ENCODE measurements at regions not wholly inside any gene's neighbourhood (a gene's known extent, or its start where the extent isn't known, plus 50 kb on each side); places are given as distances from the start of the nearest gene placed in this dataset.
"Not testable (repeated sequence)": the region's sequence is repeated elsewhere in the genome, so short reads cannot be mapped to it uniquely, and the experiment has no call there.

DNA sequence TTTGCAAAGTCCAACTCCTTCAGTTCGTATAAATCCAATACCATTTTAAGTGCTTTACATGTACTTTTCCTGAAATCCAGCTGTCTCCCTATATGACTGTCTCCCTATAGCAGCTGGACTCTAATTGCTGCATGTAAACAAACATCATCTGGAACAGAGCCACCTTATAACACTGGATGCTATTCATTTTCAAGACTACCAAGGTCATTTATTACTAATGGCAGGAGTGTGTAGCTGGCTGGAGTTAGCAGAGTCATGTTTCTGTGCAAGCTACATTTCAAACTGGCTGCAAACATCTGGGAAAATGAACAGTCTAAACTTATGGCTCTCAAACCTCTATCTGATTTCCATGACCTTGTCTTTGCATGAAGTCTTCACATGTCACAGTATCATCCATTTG is 575.2 kb downstream of the PIK3C3 start:
- DNase-seq (ENCODE audit: extremely low read depth, low read depth) = no peak

DNA sequence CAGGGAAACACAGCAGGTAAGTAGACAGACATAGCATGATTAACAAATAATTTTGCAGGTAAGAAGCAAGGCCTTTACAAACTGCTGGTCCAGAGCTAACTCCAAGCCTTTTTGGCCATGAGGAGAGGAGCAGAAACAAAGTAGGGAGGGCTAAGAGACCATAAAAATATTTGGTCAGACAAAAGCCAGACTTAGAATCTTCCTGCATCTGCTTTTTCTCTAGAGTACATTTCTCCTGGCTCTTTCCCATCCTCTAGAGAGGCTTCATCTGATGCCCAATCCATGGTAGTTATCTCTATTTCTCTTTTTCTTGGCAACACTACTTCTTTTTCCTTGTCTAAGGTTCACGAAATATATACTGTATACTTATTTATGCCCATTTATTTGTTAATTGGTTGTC is 577.1 kb downstream of the PIK3C3 start:
- no peak for DNase-seq (ENCODE audit: extremely low read depth, low read depth)

DNA sequence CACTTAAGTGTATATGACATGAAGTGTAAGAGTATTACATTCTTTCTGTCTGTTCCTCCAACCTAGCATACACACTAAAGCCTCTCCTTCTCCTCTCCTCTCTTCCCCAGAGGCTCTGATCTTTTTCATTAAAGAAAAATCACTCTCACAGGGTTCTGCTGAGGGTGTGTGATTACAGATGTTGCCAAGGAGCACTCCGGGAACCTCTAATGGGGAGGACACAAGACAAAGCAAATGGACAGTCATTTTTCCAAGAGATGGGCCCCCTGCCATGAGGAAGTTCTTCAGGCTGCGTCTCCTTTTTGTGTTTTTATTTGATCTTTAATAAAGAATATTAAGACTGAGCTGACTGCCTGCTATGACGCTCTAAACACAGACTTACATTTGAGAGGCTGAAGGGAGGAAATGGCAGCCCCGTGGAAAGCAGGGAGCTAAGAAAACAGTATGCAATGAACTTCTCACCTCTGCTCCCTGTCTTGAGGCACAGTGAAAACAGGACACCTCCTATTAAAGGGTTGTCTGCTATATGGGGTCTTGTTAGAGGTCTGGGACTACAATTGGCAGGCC is 578.1 kb downstream of the PIK3C3 start:
- no peak for DNase-seq (ENCODE audit: extremely low read depth, low read depth)

DNA sequence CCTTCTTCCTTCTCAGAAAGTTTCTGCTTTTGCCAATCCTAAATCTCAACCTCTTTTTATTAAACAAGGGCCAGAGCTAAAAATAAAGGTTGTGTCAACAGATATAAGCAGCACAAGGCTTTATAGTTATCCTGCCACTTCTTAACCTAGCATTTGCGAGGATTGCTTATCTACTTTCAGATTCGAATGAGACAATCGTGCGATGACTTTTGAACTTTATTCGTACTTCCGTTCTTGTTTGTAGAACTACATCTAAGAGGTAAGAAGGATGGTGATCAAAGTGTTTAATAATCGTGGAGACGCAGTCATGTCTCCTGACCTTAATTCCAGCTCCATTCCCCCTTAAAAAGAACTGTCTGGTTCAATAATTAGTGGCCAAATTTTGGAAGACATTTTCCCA is 578.6 kb downstream of the PIK3C3 start:
- no peak for DNase-seq (ENCODE audit: extremely low read depth, low read depth)

DNA sequence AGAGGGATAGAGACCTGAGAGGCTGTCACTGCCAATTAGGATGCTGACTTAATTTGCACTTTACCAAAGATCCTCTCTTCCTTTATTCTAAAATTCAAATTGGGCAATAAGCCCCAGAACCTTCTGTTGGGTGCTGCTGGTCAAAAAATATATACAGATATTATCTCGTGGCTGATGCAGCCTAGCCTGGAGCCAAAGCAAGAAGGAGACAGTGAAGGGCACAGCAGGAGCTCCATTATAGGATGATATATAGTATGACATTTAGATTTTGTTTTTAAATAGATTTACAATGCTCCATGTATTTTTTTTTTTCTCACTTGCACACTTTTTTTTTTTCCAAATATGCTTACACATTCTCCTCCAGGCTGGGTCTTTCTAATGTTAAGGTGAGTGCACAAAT is 579.3 kb downstream of the PIK3C3 start:
- DNase-seq (ENCODE audit: extremely low read depth, low read depth) = no peak

DNA sequence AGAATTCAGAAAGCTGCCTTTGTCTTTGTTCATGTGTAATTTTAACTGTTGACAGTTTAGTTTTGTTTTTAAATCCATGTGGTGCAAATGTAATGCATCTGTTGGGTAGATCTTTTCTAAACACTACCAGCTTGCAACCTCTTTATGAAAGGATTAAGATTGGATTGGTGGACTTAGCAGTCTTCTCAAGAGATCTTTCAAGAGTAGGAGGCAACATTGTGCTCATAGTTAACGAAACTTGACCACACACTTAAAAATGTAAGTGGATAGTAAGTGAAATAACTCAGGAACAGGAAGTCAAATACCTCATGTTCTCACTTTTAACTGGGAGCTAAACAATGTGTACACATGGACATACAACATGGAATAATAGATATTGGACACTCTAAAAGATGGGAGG is 579.0 kb downstream of the RIT2 start:
- DNase-seq (ENCODE audit: extremely low read depth, low read depth) = no peak

DNA sequence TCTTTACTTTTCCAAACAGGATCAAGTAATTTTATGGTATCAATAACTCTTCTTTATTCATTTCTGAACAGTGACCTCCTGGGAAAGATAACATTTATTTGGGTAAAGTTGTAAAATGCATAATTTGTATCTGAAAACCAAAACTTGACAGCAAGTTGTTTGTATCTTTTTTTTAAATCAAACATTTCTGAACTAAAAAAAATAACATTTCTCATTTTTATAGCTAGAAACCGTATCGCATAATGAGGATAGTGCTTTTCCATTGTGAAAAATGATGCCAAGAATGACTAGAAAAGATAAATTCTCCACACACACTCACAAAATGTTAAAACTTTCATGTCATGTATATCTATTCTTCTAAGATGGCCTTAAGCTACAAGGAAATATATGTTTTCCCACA is 578.2 kb downstream of the RIT2 start:
- DNase-seq (ENCODE audit: extremely low read depth, low read depth) = no peak

DNA sequence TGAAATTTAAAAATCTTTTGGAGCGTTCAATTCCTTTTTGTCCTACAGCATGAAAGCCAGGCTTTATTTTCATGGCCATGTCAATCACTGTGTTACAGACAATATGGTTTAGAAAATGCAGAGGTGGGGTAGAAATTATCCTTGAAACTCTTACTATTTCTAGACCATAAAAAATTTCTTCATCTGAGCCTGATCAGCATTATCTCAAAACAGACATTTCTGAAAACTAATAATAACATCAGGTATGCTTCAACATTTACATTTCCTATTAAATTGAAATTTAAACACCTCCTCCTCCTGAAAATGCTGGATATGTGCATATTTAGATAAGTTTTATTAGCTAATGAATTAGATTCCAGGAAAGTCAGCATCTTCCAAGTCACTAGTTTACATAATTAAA is 570.6 kb downstream of the RIT2 start:
- no peak for DNase-seq (ENCODE audit: extremely low read depth, low read depth)

DNA sequence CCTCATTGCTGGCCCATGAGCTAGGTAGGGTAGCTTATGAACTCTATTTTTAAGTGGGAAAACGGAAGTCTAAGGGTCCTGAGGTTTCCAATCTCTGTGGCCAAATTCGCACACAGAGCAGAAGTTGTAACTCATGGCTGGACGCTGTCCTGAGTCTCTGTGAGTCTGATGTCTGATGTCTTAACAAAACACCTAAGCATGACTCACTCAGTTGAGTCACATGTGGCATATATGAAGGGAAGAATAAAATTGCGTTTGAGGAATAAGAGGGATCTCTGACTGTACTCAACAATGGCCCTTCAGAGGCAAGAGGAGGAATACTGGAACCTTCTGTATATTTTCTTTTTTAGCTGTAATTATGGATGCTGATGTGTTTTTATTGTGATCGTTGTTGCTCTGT is 569.7 kb downstream of the RIT2 start:
- peak; percentile 58 for DNase-seq (ENCODE audit: extremely low read depth, low read depth)

DNA sequence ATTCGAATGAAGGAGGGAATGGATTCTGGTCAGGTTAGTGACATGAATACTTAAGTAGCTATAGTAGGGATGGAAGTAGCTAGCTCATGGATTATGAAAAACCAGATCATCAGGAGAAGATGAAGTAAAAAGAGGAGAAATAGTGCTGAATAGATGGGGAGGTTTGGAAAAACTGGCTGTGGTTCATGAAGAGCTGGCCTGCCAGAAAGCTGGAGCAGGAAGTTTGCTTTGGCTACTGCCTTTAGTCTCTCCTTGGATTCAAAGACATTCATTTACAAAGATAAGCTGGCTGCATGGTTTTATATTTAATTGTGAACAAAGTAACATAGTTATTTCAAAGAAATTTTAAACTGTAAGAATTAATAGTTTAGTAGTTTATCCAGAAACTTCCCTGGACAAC is 567.0 kb downstream of the RIT2 start:
- DNase-seq (ENCODE audit: extremely low read depth, low read depth) = no peak

DNA sequence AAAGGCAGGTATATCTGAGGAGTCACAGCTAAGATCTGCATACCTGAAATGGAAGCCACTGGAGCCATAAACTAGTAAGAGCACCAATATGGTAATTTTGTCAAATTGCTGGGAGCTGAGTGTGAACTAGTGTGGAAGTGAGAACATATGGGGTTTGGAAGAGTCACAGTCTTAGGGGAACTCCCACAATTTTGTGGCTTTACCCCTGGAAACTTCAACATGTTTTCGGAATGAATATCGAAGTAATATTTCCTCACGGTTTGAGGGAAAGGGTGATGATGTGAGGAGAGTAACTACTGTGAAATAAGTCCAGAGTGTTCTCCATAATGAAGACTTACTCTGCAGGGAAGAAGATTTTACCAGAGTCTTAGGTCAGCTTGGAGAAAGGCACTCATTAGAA is 565.9 kb downstream of the RIT2 start:
- no peak for DNase-seq (ENCODE audit: extremely low read depth, low read depth)

DNA sequence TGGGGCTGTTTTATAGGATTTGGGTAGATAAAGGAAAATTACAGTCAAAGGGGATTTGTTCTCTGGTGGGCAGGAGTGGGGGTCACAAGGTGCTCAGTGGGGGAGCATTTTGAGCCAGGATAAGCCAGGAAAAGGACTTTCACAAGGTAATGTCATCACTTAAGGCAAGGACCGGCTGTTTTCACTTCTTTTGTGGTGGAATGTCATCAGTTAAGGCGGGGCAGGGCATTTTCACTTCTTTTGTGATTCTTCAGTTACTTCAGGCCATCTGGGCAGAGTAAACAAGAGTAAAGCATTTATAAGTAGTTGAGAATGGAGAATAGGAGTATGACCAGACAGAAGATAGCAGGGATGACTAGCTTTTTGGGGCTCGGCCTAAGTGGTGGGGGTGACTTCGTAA is 562.9 kb downstream of the RIT2 start:
- not testable (repeated sequence) for DNase-seq (ENCODE audit: extremely low read depth, low read depth)

DNA sequence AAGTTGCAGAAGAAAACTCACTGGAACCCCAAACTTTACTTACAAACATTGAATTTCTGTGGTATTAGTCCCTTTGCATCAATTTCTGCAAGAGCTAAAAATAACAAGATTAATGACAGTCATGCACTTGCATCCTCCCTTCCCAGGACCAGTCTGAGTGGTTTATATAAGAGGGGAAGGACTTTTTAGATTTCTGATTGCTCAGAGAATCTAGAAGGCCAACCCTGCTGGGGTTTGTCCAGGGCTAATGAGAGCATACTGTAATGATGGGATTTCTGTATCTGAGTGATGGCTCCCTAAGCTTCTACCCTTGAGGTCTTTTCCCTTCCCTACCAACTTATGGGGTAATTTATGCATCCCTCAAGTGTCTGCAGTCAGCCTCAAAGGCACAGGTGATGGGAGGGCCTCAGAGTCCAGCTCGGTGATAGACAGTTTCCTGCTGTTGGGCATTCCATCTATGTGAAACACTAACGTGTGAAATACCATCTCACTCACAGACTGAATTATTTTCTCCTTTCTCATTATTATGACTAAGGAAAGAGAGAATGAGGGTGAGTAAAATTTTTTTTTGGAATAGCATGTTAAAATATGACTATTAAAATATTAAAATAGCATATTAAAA is 556.3 kb downstream of the RIT2 start:
- DNase-seq (ENCODE audit: extremely low read depth, low read depth) = peak; percentile 24

DNA sequence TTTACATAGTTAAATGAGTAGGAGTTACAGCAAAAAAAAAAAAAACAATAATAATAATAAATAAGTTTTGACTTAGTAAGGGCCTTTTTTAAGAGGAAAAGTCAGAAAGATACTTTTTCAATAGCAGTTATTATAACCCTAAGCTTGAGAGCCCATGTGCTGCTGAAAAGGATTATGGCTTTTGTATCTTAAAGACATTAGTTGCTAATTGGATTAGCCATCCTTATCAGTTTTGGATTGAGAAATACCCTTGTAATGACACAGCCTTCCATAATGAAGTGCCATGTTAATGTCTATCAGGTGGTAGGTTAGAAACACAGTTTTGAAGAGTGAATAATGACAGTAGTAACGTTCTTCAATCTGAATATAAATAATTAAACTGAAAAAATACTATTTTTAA is 554.0 kb downstream of the RIT2 start:
- no peak for DNase-seq (ENCODE audit: extremely low read depth, low read depth)

DNA sequence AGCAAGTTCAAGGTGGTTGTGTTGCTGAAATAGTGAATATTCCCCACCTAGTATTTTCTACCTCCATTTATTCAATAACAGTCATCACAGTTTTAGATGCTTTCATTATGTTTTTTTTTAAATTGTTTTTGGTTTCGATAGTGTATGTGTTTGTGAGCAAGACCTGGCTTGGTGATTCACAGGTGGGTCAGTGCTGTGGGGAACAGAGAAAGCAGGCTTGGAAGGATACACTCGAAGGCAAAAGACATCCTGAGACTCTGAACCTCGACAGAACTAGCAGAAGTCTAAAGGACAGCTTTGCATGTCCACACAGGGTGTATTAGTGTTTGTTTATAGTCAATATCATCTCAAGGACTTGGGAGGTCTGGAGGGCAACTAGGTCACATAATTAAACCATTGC is 551.5 kb downstream of the RIT2 start:
- no peak for DNase-seq (ENCODE audit: extremely low read depth, low read depth)

DNA sequence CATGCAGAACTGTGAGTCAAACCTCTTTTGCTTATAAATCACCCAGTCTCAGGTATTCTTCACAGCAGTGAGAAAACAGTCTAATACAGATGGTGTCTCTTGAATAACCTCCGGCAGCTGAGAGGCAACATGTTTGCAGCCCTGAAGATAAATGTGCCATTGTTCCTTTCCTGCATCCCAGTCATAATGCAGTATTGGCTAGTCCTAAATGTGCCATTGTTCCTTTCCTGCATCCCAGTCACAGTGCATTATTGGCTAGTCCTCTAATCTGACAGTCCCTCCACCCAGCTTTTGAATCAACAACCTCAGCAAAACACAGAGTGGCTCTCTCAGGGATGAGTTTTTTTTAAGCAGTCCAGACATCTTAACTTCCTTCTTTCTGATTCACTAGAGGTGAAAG is 550.7 kb downstream of the RIT2 start:
- no peak for DNase-seq (ENCODE audit: extremely low read depth, low read depth)

DNA sequence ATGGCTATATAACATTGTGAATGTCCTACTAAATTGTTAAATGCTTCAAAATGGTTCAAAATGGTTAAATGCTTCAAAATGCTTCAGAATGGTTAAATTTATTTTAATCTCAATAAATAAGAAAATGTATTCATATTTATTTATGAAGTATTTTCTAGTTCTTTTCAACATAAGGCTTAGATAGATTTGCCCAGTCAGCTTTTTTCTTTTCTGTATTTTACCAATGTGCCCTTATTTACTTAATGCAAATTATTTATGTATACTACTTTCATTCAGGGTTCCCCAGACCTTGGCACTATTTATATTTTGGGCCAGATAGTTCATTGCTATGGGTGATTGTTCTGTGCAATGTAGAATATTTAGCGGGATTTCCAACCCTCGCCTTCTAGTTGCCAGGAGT is 546.7 kb downstream of the RIT2 start:
- no peak for DNase-seq (ENCODE audit: extremely low read depth, low read depth)

DNA sequence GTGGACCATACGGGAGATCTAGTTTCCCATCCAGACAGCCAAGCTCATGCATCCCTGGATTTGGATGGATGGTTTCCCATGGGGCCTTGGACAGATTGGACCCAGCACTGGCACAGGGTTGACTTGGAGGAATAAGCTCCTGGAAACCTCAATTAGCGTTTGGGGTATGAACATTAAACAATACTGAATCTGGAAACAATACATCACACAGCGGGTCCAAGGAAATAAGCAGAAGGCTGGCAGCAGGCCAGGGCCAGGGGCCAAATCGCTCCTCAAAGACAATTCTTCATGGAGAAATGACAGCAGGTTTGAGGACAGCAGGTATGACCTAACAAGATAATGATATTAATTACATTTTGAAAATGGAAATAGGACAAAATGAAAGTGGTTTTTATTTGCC is 540.6 kb downstream of the RIT2 start:
- no peak for DNase-seq (ENCODE audit: extremely low read depth, low read depth)

DNA sequence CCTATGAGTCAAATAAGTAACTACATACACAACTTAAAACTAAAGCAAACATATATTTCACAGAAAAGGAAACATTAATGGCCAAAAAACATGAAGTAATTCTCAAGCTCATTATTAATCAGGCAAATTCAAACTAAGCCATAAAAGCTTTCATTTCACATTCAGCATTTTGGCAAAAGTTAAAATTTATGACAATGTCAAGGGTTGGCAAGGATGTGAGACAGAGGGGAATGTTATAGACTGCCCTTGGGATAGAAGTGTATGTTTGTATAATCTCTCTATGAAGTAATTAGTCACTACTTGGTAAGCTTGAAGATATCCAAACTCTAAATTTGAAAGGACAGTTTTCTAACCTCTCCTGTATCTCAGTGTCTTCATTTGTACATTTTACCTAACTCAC is 539.4 kb downstream of the RIT2 start:
- no peak for DNase-seq (ENCODE audit: extremely low read depth, low read depth)

DNA sequence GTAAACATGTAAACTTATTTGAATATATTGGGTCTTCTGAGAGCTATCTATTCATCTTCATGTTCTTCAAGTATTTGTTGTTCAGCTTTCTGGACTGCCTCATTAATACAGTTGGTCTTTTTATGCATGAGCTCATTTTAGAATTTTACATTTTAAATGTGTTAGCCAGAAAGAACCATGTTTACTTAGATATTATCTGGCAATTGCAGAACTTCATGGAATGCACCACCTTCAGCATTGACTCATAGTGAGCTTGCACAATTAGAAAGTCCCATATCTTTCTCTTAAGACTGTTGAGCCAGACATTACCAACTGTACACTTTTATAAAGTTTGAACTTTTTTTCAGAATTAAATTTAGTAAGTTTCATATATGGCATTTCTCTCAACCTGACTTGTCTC is 536.7 kb downstream of the RIT2 start:
- DNase-seq (ENCODE audit: extremely low read depth, low read depth) = no peak

DNA sequence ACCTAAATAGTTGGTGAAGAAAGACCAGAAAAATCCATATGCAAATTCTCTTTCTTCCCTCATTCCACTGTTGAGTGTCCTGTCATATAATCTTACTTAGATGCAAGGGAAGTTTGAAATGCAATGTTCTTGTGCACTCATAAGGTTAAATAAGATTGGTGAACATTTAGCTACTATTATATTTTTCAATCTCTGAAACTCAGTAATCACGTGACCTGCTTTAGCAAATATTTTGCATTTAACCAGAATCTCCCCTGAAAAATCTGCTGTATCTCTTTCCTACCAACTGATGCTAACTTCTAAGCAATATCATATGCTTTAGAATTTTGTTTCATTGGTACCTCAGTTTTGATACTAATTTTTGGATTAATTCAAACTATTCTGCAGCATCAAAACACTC is 533.2 kb downstream of the RIT2 start:
- DNase-seq (ENCODE audit: extremely low read depth, low read depth) = no peak

DNA sequence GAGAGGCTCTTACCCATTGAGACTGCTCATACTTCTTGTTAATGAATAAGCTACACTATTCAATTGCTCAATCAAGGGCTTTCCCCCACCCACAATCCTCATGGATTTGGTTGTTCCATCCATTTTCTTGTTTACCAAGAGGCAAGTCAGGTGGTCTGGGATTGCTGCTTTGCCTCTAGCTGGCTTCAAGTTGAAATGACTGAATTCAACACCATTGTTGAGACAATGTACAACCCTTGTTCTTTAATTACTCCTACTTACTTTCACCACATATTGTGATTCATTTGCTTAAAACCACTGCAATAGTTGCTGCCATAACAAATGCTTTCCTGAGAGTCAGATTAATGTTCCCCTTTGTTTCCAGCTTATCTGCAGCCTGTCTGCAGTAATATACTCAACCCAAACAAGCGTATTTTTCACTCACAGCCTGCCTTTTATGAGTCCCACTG is 532.2 kb downstream of the RIT2 start:
- DNase-seq (ENCODE audit: extremely low read depth, low read depth) = no peak

DNA sequence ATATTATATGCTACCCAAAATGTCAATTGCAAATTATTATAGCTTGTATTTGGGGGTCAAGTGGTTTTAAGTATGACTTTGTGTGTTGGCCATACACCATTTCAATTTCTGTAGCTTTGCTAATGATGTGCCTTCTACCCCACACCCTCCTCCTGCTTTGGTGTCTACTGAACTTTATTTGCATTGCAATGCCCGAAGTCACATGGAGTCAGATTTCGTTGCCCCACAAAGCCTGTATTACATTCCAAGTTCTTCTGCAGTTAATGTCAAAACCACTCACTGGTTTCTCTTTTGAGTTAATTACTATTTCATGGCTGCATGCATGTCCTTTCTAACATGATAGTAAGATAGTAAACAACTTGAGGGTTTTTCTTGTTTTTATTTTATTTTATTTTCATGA is 528.9 kb downstream of the RIT2 start:
- no peak for DNase-seq (ENCODE audit: extremely low read depth, low read depth)
